Testis (tissue), 2 donors: ENCODE measurements at regions not wholly inside any gene's neighbourhood (a gene's known extent, or its start where the extent isn't known, plus 50 kb on each side); places are given as distances from the start of the nearest gene placed in this dataset.

Experiments
- DNase-seq: peaks from one replicate; pipeline ENCODE4 v3.0.0-alpha.2; 2019
- H3K27ac ChIP-seq, 2 donors: fragments of 200-600 bp; sonication (generic); one replicate each; pipeline ENCODE4 v1.5.1; 2019
- H3K27me3 ChIP-seq: fragments of 200-600 bp; sonication (generic); one replicate; pipeline ENCODE4 v1.5.1; 2019
- H3K36me3 ChIP-seq: fragments of 200-600 bp; sonication (generic); one replicate; pipeline ENCODE4 v1.5.1; 2017; ENCODE audit warnings: low read depth; ENCODE audit errors: missing control alignments
- H3K4me1 ChIP-seq: fragments of 200-600 bp; sonication (generic); one replicate; pipeline ENCODE4 v1.5.1; 2019
- H3K4me3 ChIP-seq, 2 donors: fragments of 200-600 bp; sonication (generic); one replicate each; pipeline ENCODE4 v1.5.1; 2017 to 2019
- H3K9me3 ChIP-seq: fragments of 200-600 bp; sonication (generic); one replicate; pipeline ENCODE4 v1.5.1; 2017
- CTCF ChIP-seq, 3 experiments: fragments of 450-650 bp in 2 of 3; fragments of 200-600 bp in 1 of 3; sonication (generic) in 1 of 3; IDR thresholded peaks; one replicate each; pipeline ENCODE4 v1.5.1; 2016 to 2019; ENCODE audit warnings: antibody characterized with exemption in 3 of 3, mild to moderate bottlenecking in 2 of 3, moderate library complexity in 1 of 3
- POLR2A ChIP-seq: fragments of 450-650 bp; IDR thresholded peaks from one replicate; pipeline ENCODE4 v1.6.1; 2017; ENCODE audit warnings: antibody characterized with exemption, mild to moderate bottlenecking, moderate library complexity
- WGBS, 2 donors: methylation state at CpG; one replicate each; pipeline ENCODE4 v1.1.5; 2018; 5-methylcytosine and 5-hydroxymethylcytosine counted together
- intact Hi-C: fragments of 100-400 bp; cut with DNase I; formaldehyde crosslinking; loops from one replicate; pipeline ENCODE4 v1.15.1; 2023; ENCODE audit warnings: low total_unique reads

DNA sequence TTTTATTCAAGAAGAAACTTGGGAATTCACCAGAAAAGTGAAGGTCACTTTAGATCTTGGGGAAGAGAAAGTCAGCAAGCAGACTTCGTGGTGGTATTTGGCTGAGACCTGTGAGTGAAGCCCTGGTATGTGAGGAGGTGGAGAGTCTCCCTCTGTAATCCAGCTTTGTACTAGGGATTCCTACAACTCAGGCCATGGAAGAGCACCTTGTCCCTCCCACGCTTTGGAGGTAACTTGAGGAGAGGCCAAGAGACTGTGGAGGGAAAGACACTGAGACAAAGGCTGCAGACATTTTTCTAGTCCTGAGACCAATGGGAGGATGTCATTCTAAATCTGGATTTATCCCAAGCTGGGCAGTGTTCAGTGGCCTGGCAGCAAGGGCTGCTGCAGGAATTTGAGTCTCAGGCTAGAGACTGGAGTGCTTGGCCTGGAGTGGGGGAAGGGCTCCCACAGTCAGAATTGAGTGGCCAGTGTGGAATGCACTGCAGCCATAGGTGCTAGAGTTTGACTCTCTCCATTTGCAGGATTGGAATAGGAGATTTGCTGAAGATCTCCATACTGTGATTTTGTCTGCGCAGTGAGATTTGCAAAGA lies 219.0 kb downstream of the ACTR3 start:
- H3K4me3 ChIP-seq = no peak overlapping the region
- no peak overlapping the region for H3K27ac ChIP-seq
- intact Hi-C loops = no loop called here
- no peak for DNase-seq
- no peaks in the 10 kb centered on the region for H3K36me3 ChIP-seq
- no peak for TF ChIP-seq CTCF (IDR thresholded peaks at IDR 0.05)
- no peaks in the 10 kb centered on the region for H3K9me3 ChIP-seq
- WGBS, 2 donors = 64 to 65% methylated on average over 3 of the region's 3 CpGs
- no peaks in the 10 kb centered on the region for H3K4me1 ChIP-seq
- no peaks in the 10 kb centered on the region for H3K27me3 ChIP-seq

- 92 to 97% methylated on average over 1 of the region's 1 CpG for WGBS, 2 donors
- Histone ChIP-seq H3K36me3 (no peaks in the 10 kb centered on the region), H3K9me3 (no peaks in the 10 kb centered on the region), H3K4me1 (no peaks in the 10 kb centered on the region), H3K27me3 (no peaks in the 10 kb centered on the region), H3K4me3 (no peak overlapping the region), H3K27ac (no peak overlapping the region)
- TF ChIP-seq CTCF (IDR thresholded peaks at IDR 0.05) (no peak), POLR2A (no peak)
- intact Hi-C loops = no loop called here
- no peak for DNase-seq
Measured at GRCh38 chr2:114111329-114111728, 221.4 kb downstream of the ACTR3 start.

GRCh38 chr2:114113518-114113917 lies 223.6 kb downstream of the ACTR3 start:
- no peak overlapping the region for H3K4me3 ChIP-seq
- 51 to 73% methylated on average over 6 of the region's 6 CpGs for WGBS, 2 donors
- no peaks in the 10 kb centered on the region for H3K36me3 ChIP-seq

GRCh38 chr2:114118088-114118487 lies 228.2 kb downstream of the ACTR3 start:
- WGBS, 2 donors = 46 to 47% methylated on average over 2 of the region's 2 CpGs
- intact Hi-C loops = no loop called here
- Histone ChIP-seq H3K4me1 (no peaks in the 10 kb centered on the region), H3K9me3 (no peaks in the 10 kb centered on the region), H3K27ac (no peak overlapping the region), H3K4me3 (no peak overlapping the region), H3K36me3 (no peaks in the 10 kb centered on the region), H3K27me3 (no peaks in the 10 kb centered on the region)
- DNase-seq = no peak
- TF ChIP-seq CTCF (IDR thresholded peaks at IDR 0.05) (no peak), POLR2A (no peak)

More at GRCh38 chr2:114113518-114113917, 223.6 kb downstream of the ACTR3 start:
- intact Hi-C loops = no loop called here
- Histone ChIP-seq H3K9me3 (no peaks in the 10 kb centered on the region), H3K27me3 (no peaks in the 10 kb centered on the region), H3K4me1 (no peaks in the 10 kb centered on the region), H3K27ac (no peak overlapping the region)
- no peak for DNase-seq
- TF ChIP-seq CTCF (IDR thresholded peaks at IDR 0.05) (no peak), POLR2A (no peak)

DNA sequence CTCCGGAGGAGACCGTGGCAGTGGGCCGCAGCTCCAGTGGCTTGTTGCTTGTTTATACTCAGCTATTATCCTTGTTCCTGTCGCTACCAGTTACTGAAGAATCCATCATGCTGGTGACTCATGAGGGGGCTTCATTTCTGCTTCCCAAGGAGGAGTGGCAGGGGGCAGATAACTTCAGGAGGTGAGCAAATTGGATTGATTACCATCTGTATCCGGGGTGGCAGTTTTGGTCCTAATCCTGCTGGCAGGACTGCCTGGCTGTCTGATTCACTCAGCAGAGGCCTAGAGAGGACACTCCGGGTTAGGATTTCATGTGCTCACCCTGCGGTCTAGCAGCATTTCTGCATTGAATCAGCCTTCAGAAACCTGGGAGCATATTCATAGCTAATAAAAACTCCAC lies 230.0 kb downstream of the ACTR3 start:
- H3K4me3 ChIP-seq = no peak overlapping the region
- H3K36me3 ChIP-seq = no peaks in the 10 kb centered on the region
- no peaks in the 10 kb centered on the region for H3K4me1 ChIP-seq
- DNase-seq = no peak
- no peaks in the 10 kb centered on the region for H3K27me3 ChIP-seq
- 82 to 88% methylated on average over 6 to 7 of the region's 7 CpGs for WGBS, 2 donors
- H3K27ac ChIP-seq = no peak overlapping the region
- TF ChIP-seq CTCF (IDR thresholded peaks at IDR 0.05) (no peak), POLR2A (no peak)
- intact Hi-C loops = no loop called here
- no peaks in the 10 kb centered on the region for H3K9me3 ChIP-seq
